ENCODE measurements at regions not wholly inside any gene's neighbourhood (a gene's known extent, or its start where the extent isn't known, plus 50 kb on each side); places are given as distances from the start of the nearest gene placed in this dataset.
A peak's percentile ranks its signal among the peaks of the same experiment; 100 is the strongest.
"Not testable (repeated sequence)": the region's sequence is repeated elsewhere in the genome, so short reads cannot be mapped to it uniquely, and the experiment has no call there.

DNA sequence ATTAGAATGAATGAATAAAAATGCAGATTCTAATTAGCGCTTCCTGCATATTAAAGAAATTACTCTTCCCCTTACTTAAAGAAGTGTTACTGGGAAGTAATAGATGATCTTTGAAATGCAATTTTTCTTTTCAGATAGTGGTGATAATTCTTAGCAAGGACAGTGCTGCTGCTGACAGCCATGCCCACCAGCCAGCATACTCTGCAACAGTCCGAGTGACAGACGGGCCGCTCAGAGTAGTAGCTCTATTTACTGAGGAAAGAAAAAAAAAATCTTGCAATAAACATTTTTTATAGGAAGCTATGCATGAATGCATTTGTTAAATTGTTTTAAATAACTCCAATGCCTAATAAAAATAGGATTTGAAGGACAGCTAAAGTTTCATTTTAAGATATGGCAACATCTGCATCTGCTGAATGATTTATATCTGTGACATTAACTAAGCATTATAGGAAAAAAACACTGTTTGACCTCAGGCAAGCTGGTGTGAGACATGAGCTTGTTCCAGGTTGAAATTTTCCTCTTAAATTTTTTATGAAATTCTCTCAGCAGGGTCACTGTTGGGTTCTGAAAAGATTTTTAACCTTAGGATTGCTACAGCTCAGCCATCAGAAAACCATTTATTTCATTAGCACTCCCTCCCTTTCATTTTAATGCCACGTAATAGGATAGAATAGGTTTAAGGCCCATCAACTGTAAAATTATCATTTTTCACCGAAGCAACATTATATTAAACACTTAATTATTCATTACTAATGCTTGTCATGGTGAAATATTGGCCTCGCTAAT lies 393.8 kb downstream of the DCDC2C start:
- TF ChIP-seq, protein P1, sequence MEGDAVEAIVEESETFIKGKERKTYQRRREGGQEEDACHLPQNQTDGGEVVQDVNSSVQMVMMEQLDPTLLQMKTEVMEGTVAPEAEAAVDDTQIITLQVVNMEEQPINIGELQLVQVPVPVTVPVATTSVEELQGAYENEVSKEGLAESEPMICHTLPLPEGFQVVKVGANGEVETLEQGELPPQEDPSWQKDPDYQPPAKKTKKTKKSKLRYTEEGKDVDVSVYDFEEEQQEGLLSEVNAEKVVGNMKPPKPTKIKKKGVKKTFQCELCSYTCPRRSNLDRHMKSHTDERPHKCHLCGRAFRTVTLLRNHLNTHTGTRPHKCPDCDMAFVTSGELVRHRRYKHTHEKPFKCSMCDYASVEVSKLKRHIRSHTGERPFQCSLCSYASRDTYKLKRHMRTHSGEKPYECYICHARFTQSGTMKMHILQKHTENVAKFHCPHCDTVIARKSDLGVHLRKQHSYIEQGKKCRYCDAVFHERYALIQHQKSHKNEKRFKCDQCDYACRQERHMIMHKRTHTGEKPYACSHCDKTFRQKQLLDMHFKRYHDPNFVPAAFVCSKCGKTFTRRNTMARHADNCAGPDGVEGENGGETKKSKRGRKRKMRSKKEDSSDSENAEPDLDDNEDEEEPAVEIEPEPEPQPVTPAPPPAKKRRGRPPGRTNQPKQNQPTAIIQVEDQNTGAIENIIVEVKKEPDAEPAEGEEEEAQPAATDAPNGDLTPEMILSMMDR (IDR thresholded peaks at IDR 0.05) = no peak
- TF ChIP-seq ZFX (IDR thresholded peaks at IDR 0.05; ENCODE audit: borderline replicate concordance) = no peak
- H3K27ac ChIP-seq = no peak overlapping the region

DNA sequence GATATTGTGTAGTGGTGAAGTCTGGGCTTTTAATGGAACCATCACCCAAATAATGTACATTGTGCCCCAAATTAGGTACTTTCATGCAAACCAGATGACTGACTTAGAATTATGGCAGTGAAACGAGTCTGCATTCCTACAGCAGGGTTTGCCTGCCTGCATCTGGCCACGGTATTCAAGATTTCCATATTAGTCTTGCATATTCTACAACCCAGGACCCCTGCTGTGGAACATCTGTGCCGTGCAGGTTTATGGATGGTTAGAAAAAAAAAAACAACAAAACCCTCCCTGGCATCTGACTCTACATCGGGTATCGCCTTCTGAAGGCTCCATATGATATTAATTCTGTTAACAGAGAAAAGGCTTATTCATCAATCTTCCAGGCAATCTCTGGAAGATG lies 394.8 kb downstream of the DCDC2C start:
- H3K27ac ChIP-seq = no peak overlapping the region
- TF ChIP-seq ZFX (IDR thresholded peaks at IDR 0.05; ENCODE audit: borderline replicate concordance) = no peak
- TF ChIP-seq, protein P1 (IDR thresholded peaks at IDR 0.05) = no peak

DNA sequence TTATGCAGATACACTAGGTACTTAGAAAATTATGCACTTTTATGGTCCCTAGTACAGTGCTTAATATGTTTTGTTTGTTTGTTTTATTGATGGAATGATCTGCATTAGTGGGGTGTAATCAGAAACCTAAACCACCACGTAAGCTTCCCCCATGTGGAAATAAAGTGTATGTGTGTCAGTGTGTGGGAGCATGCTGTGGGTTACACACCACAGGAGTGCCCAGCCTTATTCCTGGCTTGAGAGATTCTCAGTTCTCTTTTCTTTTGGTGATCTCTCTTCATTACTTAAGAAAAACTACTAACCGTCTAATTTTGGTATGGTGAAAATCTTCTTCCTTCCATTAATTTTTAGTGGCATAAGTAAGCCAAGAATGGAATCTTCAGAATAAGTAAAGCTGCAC lies 398.6 kb downstream of the DCDC2C start:
- TF ChIP-seq, protein P1 (IDR thresholded peaks at IDR 0.05) = no peak
- no peak for TF ChIP-seq ZFX (IDR thresholded peaks at IDR 0.05; ENCODE audit: borderline replicate concordance)
- H3K27ac ChIP-seq = no peak overlapping the region

DNA sequence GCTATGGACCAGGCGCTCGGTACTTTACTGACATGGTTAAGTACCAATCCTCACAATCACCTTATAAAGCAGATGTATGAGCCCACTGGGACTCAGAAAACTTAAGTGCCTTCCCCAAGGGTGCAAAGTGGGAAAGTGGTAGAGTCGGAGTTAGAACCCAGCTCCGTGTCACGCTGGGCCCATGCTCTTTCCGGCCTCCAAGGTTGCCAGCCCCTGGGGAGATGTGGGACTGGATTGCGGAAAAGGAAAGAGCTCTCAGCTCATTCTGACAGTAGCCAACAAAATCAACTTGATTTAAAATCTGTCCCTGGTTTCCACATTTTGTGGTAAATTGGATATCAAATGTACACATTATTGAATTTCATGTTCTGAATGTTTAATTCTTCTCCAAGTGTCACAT lies 403.8 kb downstream of the DCDC2C start:
- no peak overlapping the region for H3K27ac ChIP-seq
- TF ChIP-seq, protein P1 (IDR thresholded peaks at IDR 0.05) = no peak
- no peak for TF ChIP-seq ZFX (IDR thresholded peaks at IDR 0.05; ENCODE audit: borderline replicate concordance)

DNA sequence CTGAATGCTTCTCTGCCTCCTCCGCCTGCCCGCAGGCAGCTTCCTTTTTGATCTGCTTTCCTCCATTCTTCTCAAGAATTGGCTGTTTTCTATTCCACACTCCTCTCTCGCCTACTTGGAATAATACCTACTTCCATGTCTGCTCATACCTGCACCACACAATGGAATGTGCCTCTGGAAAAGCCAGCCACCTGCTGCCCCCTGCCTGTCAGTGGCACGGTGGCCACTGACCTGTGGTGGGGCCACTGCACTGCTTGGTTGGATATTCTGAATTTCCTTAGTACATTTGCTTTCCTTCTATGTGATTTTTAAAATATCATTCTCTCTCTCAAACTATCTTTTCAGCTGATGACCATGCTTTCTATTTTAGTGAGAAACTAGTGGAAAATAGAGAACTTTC lies 406.9 kb downstream of the DCDC2C start:
- no peak overlapping the region for H3K27ac ChIP-seq
- no peak for TF ChIP-seq ZFX (IDR thresholded peaks at IDR 0.05; ENCODE audit: borderline replicate concordance)
- TF ChIP-seq, protein P1 (IDR thresholded peaks at IDR 0.05) = peak; percentile 31

DNA sequence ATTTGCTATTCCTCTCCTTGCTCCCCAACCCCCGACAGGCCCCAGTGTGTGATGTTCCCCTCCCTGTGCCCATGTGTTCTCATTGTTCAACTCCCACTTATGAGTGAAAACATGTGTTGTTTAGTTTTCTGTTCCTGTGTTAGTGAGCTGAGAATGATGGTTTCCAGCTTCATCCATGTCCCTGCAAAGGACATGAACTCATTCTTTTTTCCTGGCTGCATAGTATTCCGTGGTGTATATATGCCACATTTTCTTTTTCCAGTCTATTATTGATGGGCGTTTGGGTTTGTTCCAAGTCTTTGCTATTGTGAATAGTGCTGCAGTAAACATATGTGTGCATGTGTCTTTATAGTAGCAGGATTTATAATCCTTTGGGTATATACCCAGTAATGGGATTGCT lies 412.1 kb downstream of the DCDC2C start:
- H3K27ac ChIP-seq = not testable (repeated sequence)

DNA sequence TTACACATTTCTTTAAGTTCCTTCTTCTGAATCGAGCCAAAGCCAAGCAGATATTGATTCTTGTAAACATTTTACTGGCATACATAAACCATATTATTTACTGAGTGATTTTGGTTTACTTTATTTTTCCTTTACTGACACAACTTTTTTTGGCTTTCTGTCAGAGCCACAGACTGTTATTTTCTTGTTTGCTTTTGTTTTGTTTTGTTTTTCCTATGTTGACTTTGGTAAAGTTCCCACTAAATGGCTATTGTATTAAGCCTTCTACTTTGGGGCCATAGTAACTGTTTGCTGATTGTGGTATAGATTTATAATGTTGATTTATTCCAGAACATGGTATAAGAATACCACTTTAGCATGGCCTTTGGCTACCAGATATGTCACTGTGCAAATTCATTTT lies 419.4 kb downstream of the DCDC2C start:
- TF ChIP-seq, protein P1 (IDR thresholded peaks at IDR 0.05) = no peak
- peak overlapping the region; percentile 41; the same call in 1 of the 2 replicates for H3K27ac ChIP-seq

DNA sequence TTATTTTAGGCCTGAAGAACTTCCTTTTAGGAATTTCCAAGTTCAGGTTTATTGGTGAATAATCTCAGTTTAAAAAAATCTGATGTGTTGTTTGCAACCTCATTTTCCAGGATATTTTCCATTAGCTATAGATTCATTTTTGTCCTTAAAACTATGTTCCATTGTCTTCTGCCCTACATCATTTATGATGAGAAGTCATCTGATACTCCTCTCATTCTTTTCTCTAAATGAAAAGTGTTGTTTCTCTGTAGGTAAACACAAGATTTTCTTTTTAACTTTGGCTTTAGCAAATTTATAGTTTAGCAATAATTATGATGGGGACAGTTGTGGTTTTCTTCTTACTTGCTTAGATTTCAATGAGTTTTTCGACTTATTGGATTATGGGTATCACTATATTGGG lies 427.3 kb downstream of the DCDC2C start:
- no peak for TF ChIP-seq ZFX (IDR thresholded peaks at IDR 0.05; ENCODE audit: borderline replicate concordance)
- TF ChIP-seq, protein P1 (IDR thresholded peaks at IDR 0.05) = no peak
- no peak overlapping the region for H3K27ac ChIP-seq
